ENCODE measurements at regions not wholly inside any gene's neighbourhood (a gene's known extent, or its start where the extent isn't known, plus 50 kb on each side); places are given as distances from the start of the nearest gene placed in this dataset.
"Not testable (repeated sequence)": the region's sequence is repeated elsewhere in the genome, so short reads cannot be mapped to it uniquely, and the experiment has no call there.

DNA sequence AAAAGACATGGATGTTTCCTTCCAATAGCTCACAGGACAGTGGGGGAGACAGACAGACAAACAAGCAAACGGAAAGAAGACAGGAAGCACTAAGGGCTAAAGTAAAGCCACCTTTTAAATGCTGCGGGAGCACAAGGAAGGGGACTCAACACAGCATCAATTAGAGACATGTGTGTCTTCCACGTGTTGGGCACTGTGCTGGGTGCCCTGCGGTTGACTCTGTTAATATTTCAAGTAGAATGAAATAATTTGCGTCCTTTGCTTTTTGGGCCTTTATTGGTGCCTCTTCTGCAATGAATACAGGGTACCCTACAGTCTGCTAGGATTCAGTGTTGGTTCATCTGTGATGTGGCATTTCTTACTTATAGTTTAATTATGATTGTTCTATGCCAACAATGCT, 90.9 kb upstream of the CPM start:
- H3K36me3 ChIP-seq, result no peaks in the 10 kb centered on the region
- no peaks in the 10 kb centered on the region for H3K27me3 ChIP-seq
- H3K4me3 ChIP-seq, result no peak overlapping the region
- DNase-seq, result no peak
- no peaks in the 10 kb centered on the region for H3K9me3 ChIP-seq

DNA sequence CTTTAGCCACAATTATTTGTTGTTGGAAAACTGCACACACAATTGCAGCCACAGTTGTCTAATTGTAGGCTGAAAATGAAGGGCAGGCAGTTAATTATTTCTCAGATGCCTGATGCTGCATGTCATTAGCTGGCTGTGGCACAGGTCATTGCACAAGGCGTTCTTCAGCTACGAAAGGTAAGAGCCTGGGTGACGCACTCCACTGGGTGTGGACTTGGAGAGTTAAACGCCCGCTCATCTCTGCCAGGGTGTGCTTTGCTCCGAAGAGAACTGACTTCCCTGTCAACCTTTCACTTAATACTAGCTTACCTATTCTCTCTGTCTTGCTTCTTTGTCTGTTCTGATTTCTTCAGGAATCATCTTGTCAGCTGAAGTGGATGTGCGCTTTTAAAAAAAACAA, 91.4 kb upstream of the CPM start:
- no peaks in the 10 kb centered on the region for H3K9me3 ChIP-seq
- no peaks in the 10 kb centered on the region for H3K36me3 ChIP-seq
- no peaks in the 10 kb centered on the region for H3K27me3 ChIP-seq
- DNase-seq, result peak; percentile 57
- H3K4me3 ChIP-seq, result no peak overlapping the region

DNA sequence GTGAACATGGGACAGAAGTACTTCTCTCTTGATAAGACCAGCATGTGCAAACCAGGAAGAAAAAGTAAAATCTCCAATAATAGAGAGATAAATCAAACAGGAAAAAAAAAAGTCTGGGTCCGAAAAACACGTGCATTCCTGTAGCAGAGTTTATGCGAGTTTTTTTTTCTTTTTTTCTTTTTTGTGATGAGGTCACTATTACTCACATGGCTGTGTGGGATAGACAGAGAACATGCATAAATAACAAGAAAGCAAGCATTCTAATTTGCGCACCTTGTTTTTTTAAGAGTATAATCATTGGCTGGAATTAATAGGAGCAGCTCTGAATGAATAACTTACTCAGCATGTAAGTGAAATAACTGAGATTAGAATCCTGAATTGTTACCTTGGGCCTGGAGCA, 91.9 kb upstream of the CPM start:
- Histone ChIP-seq H3K36me3 (no peaks in the 10 kb centered on the region), H3K9me3 (no peaks in the 10 kb centered on the region), H3K27me3 (no peaks in the 10 kb centered on the region), H3K4me3 (no peak overlapping the region)
- no peak for DNase-seq

DNA sequence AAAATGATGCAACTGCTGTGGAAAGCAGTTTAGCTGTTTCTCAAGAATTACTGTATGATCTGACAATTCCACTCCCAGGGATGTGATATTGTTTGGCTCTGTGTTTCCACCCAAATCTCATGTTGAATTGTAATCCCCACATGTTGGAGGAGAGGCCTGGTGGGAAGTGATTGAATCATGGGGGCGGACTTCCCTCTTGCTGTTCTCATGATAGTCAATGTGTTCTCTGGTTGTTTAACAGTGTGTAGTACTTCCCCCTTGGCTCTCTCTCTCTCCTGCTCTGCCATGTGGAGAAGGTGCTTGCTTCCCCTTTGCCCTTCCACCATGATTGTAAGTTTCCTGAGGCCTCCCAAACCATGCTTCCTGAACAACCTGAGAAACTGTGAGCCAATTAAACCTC, 93.4 kb upstream of the CPM start:
- H3K9me3 ChIP-seq, result no peaks in the 10 kb centered on the region
- H3K4me3 ChIP-seq, result no peak overlapping the region
- no peak for DNase-seq
- no peaks in the 10 kb centered on the region for H3K36me3 ChIP-seq
- no peaks in the 10 kb centered on the region for H3K27me3 ChIP-seq

DNA sequence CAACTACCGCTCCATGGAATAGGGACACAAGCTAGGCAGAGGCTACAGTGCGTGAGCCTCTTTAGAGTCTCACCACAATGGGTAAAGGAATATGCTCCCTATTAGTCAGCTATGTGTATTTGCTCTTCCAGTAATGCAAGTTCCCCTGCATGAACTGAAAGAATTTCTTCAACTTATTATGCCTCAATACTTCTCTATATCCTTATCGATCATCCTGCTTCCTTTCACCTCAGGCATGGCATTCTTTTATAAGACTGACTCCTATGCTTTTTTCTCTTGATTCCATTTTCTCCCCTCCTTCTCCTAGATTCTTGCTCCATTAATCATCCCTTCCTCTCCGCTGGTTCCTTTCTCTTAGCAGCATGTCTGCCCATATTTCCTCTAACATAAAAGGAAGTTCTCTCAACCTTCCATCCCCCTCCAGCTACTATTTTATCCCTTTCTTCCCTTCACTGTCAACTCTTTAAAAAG, 94.5 kb upstream of the CPM start:
- no peaks in the 10 kb centered on the region for H3K9me3 ChIP-seq
- no peaks in the 10 kb centered on the region for H3K36me3 ChIP-seq
- no peak overlapping the region for H3K4me3 ChIP-seq
- no peaks in the 10 kb centered on the region for H3K27me3 ChIP-seq
- DNase-seq, result no peak

DNA sequence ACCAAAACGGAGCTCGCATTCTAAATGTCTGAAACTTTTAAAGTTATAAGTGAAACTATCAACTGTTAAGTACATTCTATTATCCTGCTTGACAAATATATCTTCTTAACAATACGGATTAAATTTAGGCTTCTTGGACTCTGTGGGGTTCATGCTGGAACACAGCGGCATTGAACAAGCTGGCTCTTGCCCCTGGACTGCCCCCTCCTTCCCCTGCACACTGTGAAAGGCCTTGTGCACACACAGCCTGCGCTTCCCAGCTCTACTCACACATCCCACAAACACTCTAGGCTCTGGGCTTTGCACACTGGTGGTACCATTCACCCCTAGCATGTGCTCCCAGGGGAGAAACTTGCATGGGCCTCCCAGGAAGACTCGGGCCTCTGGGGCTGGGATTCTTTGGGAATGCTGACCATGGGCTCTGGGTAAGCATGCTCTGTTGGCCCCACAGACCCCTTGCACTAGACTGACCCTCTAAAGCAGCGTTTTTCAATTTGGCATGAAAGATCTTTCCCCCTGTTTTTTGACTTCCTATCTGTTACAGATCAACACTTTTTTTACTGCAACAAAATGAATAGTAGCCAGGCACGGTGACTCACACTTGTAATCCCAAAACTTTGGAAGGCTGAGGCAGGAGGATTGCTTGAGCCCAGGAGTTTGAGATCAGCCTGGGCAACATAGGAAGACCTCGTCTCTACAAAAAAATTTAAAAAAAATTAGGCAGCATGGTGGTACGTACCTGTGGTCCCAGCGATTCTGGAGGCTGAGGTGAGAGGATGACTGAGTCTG, 96.2 kb upstream of the CPM start:
- H3K27me3 ChIP-seq, result no peaks in the 10 kb centered on the region
- peak; percentile 43 for DNase-seq

DNA sequence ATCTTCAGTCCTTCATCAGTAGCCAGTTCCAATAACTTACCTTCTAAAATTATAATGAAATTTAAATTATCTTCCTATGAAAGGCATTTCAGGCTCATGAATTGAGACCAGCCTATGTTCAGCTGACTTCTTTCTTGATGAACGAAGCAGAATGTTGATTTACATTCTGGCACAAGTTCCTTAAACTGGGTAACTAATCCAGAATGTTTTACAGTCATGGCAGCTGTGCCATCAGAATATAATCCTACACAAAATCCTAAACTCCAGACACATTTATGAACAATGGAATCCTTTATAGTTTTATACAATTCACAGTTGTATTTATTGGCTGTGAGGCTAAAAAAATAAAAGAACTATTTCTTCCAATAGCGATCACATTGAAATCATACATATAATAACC, 97.3 kb upstream of the CPM start:
- H3K27me3 ChIP-seq, result no peaks in the 10 kb centered on the region
- H3K9me3 ChIP-seq, result no peaks in the 10 kb centered on the region
- no peak for DNase-seq
- no peak overlapping the region for H3K4me3 ChIP-seq
- H3K36me3 ChIP-seq, result no peaks in the 10 kb centered on the region

More for the DNA sequence above, 96.2 kb upstream of the CPM start:
- no peaks in the 10 kb centered on the region for H3K36me3 ChIP-seq
- no peak overlapping the region for H3K4me3 ChIP-seq
- no peaks in the 10 kb centered on the region for H3K9me3 ChIP-seq

DNA sequence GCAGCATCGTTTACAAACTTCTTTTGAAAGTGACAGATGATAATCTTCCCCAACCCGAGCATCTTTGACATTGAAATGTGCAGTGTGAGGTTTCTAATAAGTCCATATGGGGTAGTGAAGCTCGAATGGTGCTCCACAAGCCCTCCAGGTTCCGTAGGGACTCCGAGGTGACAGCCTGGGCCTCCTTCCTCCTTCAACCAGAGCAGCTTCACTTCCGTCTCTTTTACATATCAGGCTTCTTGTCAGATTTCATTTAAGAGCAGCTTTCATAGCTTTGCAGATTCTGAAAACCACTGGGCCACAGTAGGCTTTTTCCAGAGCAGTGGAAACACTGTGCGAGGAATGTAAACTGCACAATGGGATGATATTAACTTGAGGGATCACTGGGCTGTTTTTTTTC, 103.6 kb upstream of the CPM start:
- H3K9me3 ChIP-seq, result no peaks in the 10 kb centered on the region
- no peak overlapping the region for H3K4me3 ChIP-seq
- no peaks in the 10 kb centered on the region for H3K36me3 ChIP-seq
- no peaks in the 10 kb centered on the region for H3K27me3 ChIP-seq
- DNase-seq, result no peak

DNA sequence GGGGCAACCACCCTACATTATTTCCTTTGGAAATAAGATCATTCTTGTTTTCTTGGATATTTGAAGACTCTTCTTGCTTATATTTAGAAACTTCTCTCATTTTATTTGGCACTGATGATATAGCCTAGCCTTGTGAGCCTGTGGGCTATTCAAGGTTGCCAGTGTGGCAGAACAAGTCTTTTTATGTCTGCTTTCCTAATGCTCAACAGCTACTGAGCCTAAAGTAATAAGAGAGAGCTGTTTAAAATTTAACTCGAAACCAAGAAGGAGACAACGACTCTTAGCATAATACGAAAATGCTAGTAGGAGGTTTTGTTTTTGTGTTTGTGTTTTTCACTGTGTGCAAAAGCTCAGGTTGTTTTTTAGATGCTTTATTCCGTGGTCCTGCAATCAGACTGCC, 104.0 kb upstream of the CPM start:
- Histone ChIP-seq H3K27me3 (no peaks in the 10 kb centered on the region), H3K9me3 (no peaks in the 10 kb centered on the region), H3K36me3 (no peaks in the 10 kb centered on the region), H3K4me3 (no peak overlapping the region)
- DNase-seq, result no peak

DNA sequence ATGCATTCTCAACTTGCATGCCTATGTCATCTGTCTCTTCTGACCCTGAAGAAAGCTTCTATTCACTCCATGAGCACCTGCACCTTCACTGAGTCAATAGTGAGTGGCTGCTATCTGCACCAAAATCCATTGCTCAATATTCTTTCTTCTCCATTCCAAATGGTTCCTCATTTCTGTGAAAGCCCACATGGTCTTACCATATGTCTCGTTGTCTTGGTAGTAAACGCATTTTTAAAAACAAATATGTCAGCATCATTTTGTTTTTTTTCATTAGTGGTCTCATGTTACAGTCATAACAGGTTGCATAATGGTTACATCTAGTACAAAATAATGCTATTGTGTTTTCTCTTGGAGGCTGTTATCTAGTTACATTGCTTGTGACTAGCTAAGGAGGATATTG, 106.9 kb upstream of the CPM start:
- no peak overlapping the region for H3K4me3 ChIP-seq
- H3K27me3 ChIP-seq, result no peaks in the 10 kb centered on the region
- DNase-seq, result no peak
- H3K36me3 ChIP-seq, result no peaks in the 10 kb centered on the region
- H3K9me3 ChIP-seq, result no peaks in the 10 kb centered on the region

DNA sequence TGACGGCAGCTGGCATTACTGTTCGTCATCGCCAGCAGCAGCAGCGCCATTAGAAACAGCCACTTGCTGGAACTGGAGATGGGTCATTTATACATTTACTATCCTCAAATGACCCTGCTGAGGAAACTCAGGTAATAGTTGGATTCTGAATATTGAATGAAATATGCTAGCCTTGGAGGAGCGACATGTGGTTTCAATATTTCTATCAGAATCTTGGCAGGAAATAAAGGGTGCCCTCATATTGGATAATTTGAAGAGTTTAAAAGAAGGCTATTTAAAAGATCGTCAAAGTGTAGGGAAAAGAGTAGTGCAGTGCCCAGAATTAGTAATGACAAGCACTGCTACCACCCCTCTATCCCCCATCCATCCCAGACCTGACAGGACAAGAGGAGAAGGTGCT, 109.6 kb upstream of the CPM start:
- H3K27me3 ChIP-seq, result no peaks in the 10 kb centered on the region
- no peak overlapping the region for H3K4me3 ChIP-seq
- no peak for DNase-seq
- no peaks in the 10 kb centered on the region for H3K9me3 ChIP-seq
- H3K36me3 ChIP-seq, result no peaks in the 10 kb centered on the region

DNA sequence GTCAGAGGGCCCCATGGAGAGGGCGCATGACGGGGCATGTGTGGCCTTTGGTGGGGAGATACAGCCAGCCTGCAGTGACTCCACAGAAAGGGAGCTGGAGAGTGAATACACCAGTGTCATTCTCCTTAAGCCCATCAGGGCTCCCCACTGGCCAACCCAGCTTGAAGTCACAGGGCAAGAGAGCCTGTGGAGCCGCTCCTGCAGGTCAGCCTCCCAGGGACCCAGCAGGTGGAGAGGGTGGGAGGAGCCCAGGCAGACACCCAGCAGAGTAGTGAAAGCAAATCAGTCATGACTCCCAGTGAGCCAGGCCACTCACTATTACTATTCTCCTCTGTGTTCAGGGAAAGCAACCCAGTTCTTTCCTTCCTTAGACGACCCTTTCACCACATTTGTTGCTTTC, 110.0 kb upstream of the CPM start:
- no peak for DNase-seq
- no peaks in the 10 kb centered on the region for H3K27me3 ChIP-seq
- no peaks in the 10 kb centered on the region for H3K36me3 ChIP-seq
- no peaks in the 10 kb centered on the region for H3K9me3 ChIP-seq
- H3K4me3 ChIP-seq, result no peak overlapping the region

DNA sequence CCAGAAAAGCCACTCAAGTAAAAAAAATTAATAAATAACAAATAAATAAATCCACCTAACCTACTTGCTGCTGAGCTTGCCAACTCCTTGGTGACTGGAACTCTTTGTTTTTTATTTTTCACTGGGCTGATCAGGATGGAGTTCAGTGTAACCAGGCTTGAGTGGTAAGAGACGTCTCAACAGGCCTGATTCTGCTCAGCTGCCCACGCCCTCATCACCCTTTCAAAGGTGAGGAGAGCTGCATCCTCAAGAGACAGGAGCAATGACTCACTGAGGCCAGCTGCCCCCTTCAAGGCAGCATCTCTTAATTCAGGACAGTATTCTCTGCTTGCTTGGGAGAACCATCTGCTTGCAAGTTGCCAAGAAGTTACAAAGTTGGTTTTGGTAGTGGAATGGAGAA, 111.9 kb upstream of the CPM start:
- H3K4me3 ChIP-seq, result no peak overlapping the region
- H3K36me3 ChIP-seq, result no peaks in the 10 kb centered on the region
- H3K9me3 ChIP-seq, result no peaks in the 10 kb centered on the region
- no peak for DNase-seq
- H3K27me3 ChIP-seq, result no peaks in the 10 kb centered on the region

DNA sequence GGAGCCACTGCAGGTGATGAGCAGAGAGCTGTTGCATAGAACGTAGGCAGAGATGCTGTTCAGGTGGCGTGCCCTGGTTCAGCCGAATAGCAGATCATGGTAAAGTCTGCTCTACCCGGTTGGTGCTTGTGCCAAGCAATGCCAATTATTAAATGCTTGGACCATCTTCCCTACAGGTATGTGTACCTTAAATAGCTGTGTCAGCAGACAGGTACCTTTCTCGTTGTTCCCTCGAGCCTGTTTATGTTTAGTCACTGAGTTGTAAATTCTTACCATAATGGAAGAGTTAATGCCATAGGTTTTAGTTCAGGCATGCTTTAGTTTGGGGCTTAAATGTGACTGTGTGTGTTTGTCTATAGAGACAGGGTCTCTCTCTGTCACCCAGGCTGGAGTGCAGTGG, 112.5 kb upstream of the CPM start:
- H3K4me3 ChIP-seq, result no peak overlapping the region
- no peak for DNase-seq
- no peaks in the 10 kb centered on the region for H3K27me3 ChIP-seq
- no peaks in the 10 kb centered on the region for H3K36me3 ChIP-seq
- H3K9me3 ChIP-seq, result no peaks in the 10 kb centered on the region

DNA sequence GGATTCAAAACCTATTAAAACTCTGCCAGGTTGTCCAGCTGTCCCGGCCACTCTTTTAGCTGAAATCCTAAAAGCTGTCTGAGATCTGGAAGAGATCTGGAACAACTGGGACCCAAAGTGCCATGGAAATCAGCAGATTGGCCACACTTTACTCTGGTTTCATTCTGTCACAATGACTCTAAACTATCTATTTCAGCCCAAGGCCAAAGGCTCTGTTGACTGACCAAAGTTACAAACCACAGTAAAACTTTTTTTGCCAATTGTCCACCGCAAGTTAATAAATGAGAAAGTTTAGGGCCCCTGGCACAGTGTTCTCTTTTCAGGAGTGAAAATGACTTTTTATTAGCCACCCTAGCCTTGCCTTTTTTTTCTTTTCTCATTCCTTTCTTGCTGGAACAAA, 113.4 kb upstream of the CPM start:
- no peaks in the 10 kb centered on the region for H3K9me3 ChIP-seq
- no peaks in the 10 kb centered on the region for H3K36me3 ChIP-seq
- H3K4me3 ChIP-seq, result no peak overlapping the region
- DNase-seq, result no peak
- no peaks in the 10 kb centered on the region for H3K27me3 ChIP-seq

DNA sequence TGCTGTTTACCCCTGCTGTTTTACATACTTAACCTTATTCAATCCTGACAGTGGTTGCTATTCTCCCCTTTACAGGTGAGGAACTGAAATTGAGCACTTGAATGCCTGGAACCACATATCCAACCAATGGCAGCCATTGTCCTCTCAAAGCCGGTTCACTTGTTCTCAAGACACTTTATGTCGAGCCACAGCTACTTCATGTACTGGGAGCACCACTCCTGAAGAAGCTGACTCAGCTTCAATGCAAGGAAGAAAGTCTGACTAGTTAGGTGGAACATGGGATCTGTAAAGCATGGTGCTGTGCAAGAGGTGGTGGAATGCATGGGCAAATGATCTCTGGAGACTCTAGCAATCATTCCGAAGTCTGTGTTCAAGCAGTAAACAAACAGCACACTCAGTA, 113.9 kb upstream of the CPM start:
- H3K4me3 ChIP-seq, result no peak overlapping the region
- H3K27me3 ChIP-seq, result no peaks in the 10 kb centered on the region
- no peaks in the 10 kb centered on the region for H3K9me3 ChIP-seq
- no peaks in the 10 kb centered on the region for H3K36me3 ChIP-seq
- DNase-seq, result no peak

DNA sequence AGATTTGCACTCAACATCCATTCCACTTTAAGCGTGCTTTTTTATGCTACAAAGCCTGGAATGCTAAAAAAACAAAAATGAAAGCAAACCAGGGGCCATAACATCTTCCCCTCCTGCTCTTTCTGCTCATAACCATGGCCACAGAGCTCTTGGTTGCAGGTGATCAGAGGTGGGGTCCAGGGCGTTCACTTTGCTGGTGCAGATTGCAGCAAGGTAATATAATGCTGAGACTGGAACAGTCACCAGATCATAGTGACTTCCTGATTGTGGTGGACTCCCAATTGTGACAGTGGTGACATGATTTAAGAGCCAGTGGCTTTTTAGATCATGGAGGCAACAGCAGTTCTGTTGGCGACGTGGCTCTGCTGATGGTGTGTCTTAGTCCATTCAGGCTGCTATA, 115.0 kb upstream of the CPM start:
- Histone ChIP-seq H3K36me3 (no peaks in the 10 kb centered on the region), H3K4me3 (no peak overlapping the region), H3K27me3 (no peaks in the 10 kb centered on the region), H3K9me3 (no peaks in the 10 kb centered on the region)
- no peak for DNase-seq

DNA sequence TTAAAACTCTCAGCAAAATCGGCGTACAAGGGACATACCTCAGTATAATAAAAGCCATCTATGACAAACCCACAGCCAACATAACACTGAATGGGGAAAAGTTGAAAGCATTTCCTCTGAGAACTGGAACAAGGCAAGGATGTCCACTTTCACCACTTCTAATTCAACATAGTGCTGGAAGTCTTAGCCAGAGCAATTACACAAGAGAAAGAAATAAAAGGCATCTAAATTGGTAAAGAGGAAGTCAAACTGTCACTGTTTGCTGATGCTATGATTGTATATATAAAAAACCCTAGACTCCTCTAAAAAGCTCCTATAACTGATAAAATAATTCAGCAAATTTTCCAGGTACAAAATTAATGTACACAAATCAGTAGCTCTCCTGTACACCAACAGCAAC, 116.9 kb upstream of the CPM start:
- not testable (repeated sequence) for H3K27me3 ChIP-seq, H3K9me3 ChIP-seq, H3K4me3 ChIP-seq, DNase-seq, H3K36me3 ChIP-seq

All from MG63 (cell line).